ENCODE measurements at regions not wholly inside any gene's neighbourhood (a gene's known extent, or its start where the extent isn't known, plus 50 kb on each side); places are given as distances from the start of the nearest gene placed in this dataset.

- DNase-seq (ENCODE audit: low spot score), result no peak
- H3K36me3 ChIP-seq (ENCODE audit: insufficient read depth, low read length), result no peaks in the 10 kb centered on the region
- no peak overlapping the region for H3K27ac ChIP-seq (ENCODE audit: low read depth, low read length, poor library complexity, severe bottlenecking)
- no peak overlapping the region for H3K4me2 ChIP-seq (ENCODE audit: low read length)
- no peaks in the 10 kb centered on the region for H3K9me3 ChIP-seq (ENCODE audit: low read length)
- H4K20me1 ChIP-seq (ENCODE audit: insufficient read depth, low read length), result no peaks in the 10 kb centered on the region
- H2AFZ ChIP-seq (ENCODE audit: low read length), result no peak overlapping the region
- CTCF ChIA-PET (ENCODE audit: unreplicated experiment), result no interaction called here
- no peaks in the 10 kb centered on the region for H3K79me2 ChIP-seq (ENCODE audit: insufficient read depth, low read depth, low read length)
- no TSS peak for BruUV-seq (replicated peaks)
- TF ChIP-seq EZH2phosphoT487 (IDR thresholded peaks at IDR 0.05; ENCODE audit: borderline replicate concordance, low read depth, low read length), result no peak
- intact Hi-C loops (cut with micrococcal nuclease; ENCODE audit: unreplicated experiment), result no loop called here
- POLR2A ChIA-PET, result no interaction called here
- H3K4me1 ChIP-seq (ENCODE audit: insufficient read depth, low read length, poor library complexity, severe bottlenecking), result no peaks in the 10 kb centered on the region
- no peak overlapping the region for H3K4me3 ChIP-seq (ENCODE audit: low read depth, low read length, poor library complexity, severe bottlenecking)
- no peaks in the 10 kb centered on the region for H3K9me2 ChIP-seq (ENCODE audit: insufficient read depth, low read length)
These were observed 67.8 kb upstream of the FICD start for GRCh38 chr12:108447168-108447832.

DNA sequence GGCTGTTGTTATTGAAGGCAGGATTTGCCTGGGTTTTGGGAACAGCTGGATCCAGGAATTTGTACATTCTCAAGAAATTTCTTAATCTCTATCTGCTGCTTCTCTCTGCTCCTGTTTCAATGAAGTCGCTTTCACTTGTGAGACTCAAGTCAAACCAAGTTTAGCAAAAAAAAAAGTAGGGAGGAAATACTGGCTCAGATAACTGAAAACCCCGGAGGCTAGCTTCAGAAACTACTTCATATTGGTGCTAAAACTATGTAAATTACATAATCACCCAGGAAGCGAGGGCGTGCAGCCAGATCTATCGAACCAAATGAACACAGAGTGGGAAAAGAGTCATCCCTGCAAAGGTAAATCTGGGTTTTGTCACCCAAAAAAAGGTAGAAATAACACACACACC lies 68.3 kb upstream of the FICD start:
- H3K4me3 ChIP-seq (ENCODE audit: low read depth, low read length, poor library complexity, severe bottlenecking), result no peak overlapping the region
- BruUV-seq (replicated peaks), result no TSS peak
- intact Hi-C loops (cut with micrococcal nuclease; ENCODE audit: unreplicated experiment), result no loop called here
- H2AFZ ChIP-seq (ENCODE audit: low read length), result no peak overlapping the region
- ChIA-PET POLR2A (no interaction called here), CTCF (ENCODE audit: unreplicated experiment) (no interaction called here)
- H3K4me2 ChIP-seq (ENCODE audit: low read length), result no peak overlapping the region
- no peak overlapping the region for H3K27ac ChIP-seq (ENCODE audit: low read depth, low read length, poor library complexity, severe bottlenecking)
- H3K9me3 ChIP-seq (ENCODE audit: low read length), result no peaks in the 10 kb centered on the region
- no peaks in the 10 kb centered on the region for H4K20me1 ChIP-seq (ENCODE audit: insufficient read depth, low read length)
- no peak for DNase-seq (ENCODE audit: low spot score)
- no peaks in the 10 kb centered on the region for H3K36me3 ChIP-seq (ENCODE audit: insufficient read depth, low read length)
- H3K79me2 ChIP-seq (ENCODE audit: insufficient read depth, low read depth, low read length), result no peaks in the 10 kb centered on the region
- no peaks in the 10 kb centered on the region for H3K4me1 ChIP-seq (ENCODE audit: insufficient read depth, low read length, poor library complexity, severe bottlenecking)
- TF ChIP-seq, protein P1, sequence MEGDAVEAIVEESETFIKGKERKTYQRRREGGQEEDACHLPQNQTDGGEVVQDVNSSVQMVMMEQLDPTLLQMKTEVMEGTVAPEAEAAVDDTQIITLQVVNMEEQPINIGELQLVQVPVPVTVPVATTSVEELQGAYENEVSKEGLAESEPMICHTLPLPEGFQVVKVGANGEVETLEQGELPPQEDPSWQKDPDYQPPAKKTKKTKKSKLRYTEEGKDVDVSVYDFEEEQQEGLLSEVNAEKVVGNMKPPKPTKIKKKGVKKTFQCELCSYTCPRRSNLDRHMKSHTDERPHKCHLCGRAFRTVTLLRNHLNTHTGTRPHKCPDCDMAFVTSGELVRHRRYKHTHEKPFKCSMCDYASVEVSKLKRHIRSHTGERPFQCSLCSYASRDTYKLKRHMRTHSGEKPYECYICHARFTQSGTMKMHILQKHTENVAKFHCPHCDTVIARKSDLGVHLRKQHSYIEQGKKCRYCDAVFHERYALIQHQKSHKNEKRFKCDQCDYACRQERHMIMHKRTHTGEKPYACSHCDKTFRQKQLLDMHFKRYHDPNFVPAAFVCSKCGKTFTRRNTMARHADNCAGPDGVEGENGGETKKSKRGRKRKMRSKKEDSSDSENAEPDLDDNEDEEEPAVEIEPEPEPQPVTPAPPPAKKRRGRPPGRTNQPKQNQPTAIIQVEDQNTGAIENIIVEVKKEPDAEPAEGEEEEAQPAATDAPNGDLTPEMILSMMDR (conservative IDR thresholded peaks at IDR 0.05; ENCODE audit: low read length), result no peak
- no peak for TF ChIP-seq EZH2phosphoT487 (IDR thresholded peaks at IDR 0.05; ENCODE audit: borderline replicate concordance, low read depth, low read length)
- no peaks in the 10 kb centered on the region for H3K9me2 ChIP-seq (ENCODE audit: insufficient read depth, low read length)

DNA sequence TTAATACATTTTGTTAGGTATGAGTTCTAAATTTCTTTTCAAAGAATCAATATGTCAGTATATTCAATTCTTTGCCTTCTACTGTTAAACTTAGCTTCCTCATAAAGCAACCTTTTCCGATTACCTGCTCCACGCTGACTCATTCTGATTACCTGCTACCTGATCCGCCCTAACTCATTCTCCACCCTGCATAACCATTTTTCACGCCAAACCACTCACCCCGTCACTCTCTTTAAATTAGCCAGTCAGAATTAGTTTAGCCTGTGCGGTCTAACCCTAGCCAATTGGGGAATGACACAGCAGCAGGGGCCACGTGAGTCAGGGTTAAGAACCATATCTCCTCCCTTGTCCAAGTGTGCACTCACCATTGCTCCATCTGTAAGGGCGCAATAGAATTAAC lies 72.2 kb upstream of the FICD start:
- CTCF ChIA-PET (ENCODE audit: unreplicated experiment), result no interaction called here
- Histone ChIP-seq H3K79me2 (ENCODE audit: insufficient read depth, low read depth, low read length) (no peaks in the 10 kb centered on the region), H3K4me3 (ENCODE audit: low read depth, low read length, poor library complexity, severe bottlenecking) (no peak overlapping the region), H3K27ac (ENCODE audit: low read depth, low read length, poor library complexity, severe bottlenecking) (no peak overlapping the region), H2AFZ (ENCODE audit: low read length) (no peak overlapping the region), H4K20me1 (ENCODE audit: insufficient read depth, low read length) (no peaks in the 10 kb centered on the region), H3K9me3 (ENCODE audit: low read length) (no peaks in the 10 kb centered on the region), H3K36me3 (ENCODE audit: insufficient read depth, low read length) (no peaks in the 10 kb centered on the region), H3K4me1 (ENCODE audit: insufficient read depth, low read length, poor library complexity, severe bottlenecking) (no peaks in the 10 kb centered on the region), H3K4me2 (ENCODE audit: low read length) (no peak overlapping the region), H3K9me2 (ENCODE audit: insufficient read depth, low read length) (no peaks in the 10 kb centered on the region)
- DNase-seq (ENCODE audit: low spot score), result no peak
- TF ChIP-seq, protein P1 (conservative IDR thresholded peaks at IDR 0.05; ENCODE audit: low read length), result no peak
- TF ChIP-seq EZH2phosphoT487 (IDR thresholded peaks at IDR 0.05; ENCODE audit: borderline replicate concordance, low read depth, low read length), result no peak
- no TSS peak for BruUV-seq (replicated peaks)
- intact Hi-C loops (cut with micrococcal nuclease; ENCODE audit: unreplicated experiment), result no loop called here
- POLR2A ChIA-PET, result no interaction called here
